22Rv1 (cell line): ENCODE measurements at regions not wholly inside any gene's neighbourhood (a gene's known extent, or its start where the extent isn't known, plus 50 kb on each side); places are given as distances from the start of the nearest gene placed in this dataset.

Source experiments
- ZFX ChIP-seq: fragments of 450-650 bp; IDR thresholded peaks from 2 replicates; pipeline ENCODE4 v1.6.1; 2017; ENCODE audit warnings: antibody characterized with exemption, borderline replicate concordance
- TF ChIP-seq, protein P1 (sequence below): fragments of 450-650 bp; IDR thresholded peaks from 2 replicates; pipeline ENCODE4 v1.5.1; 2017; ENCODE audit warnings: mild to moderate bottlenecking

DNA sequence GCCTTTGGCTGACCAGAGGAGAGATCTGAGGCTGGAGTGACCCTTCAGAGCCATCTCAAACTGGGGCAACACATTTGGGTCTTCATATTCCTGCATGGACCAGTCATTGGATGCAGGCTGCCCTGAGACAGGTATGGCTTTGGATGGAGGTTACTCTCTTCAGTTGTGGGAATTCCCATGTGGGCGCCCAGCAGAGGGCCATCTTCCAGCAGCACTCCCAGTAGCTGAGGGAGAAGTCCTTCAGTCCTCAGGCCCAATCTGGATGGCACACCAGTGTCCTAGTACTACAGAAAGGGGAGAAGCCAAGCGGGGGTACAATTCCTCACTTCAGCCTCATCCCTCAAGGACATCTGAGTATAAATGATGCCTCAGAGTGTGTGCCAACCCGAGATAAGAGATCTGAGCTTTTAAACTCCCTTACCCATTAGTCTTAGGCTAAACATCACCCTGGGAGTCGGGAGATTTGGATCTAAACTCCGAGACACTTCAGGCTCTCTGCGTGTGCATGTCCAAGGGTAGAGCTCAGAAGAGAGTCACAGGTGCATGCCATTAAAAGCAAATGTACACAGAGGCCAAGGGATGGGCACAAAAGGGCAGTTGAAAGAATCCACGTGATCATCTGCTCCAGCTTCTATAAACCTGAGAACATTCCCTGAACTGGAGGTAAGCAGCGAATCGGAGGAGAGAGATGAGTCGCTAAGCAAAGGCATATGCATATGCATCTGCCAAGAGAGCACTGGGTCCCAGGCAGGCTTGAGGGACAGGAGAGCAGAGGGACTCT is 204.6 kb downstream of the CD83 start:
- TF ChIP-seq, protein P1, sequence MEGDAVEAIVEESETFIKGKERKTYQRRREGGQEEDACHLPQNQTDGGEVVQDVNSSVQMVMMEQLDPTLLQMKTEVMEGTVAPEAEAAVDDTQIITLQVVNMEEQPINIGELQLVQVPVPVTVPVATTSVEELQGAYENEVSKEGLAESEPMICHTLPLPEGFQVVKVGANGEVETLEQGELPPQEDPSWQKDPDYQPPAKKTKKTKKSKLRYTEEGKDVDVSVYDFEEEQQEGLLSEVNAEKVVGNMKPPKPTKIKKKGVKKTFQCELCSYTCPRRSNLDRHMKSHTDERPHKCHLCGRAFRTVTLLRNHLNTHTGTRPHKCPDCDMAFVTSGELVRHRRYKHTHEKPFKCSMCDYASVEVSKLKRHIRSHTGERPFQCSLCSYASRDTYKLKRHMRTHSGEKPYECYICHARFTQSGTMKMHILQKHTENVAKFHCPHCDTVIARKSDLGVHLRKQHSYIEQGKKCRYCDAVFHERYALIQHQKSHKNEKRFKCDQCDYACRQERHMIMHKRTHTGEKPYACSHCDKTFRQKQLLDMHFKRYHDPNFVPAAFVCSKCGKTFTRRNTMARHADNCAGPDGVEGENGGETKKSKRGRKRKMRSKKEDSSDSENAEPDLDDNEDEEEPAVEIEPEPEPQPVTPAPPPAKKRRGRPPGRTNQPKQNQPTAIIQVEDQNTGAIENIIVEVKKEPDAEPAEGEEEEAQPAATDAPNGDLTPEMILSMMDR, result no peak
- TF ChIP-seq ZFX, result no peak
